H1 (cell line): ENCODE measurements at regions not wholly inside any gene's neighbourhood (a gene's known extent, or its start where the extent isn't known, plus 50 kb on each side); places are given as distances from the start of the nearest gene placed in this dataset.

Experiments
- CTCF ChIA-PET: fragments of 300-600 bp; sonication (Branson Sonifier 250); formaldehyde crosslinking; loops from one replicate; lab custom pipeline; 2021; ENCODE audit not compliant: partially characterized antibody; lab: Charles Lee
- POLR2A ChIA-PET: fragments of 300-600 bp; sonication (Branson Sonifier 250); formaldehyde crosslinking; loops from one replicate; lab custom pipeline; 2021; ENCODE audit warnings: inconsistent platforms; ENCODE audit not compliant: partially characterized antibody; lab: Charles Lee
- DNase-seq, 2 experiments: peaks; one replicate each; pipeline versions ENCODE4 v3.0.0 to v3.0.0-alpha.2; 2010 to 2022; ENCODE audit warnings: low spot score in 2 of 2, low read depth in 1 of 2, mixed read lengths in 1 of 2
- FAIRE-seq: peaks from 2 replicates; lab custom pipeline; 2011; peaks lifted over from hg19 to GRCh38; lab: Jason Lieb, UNC
- H2AFZ ChIP-seq: 2 replicates; pipeline ENCODE4 v1.8.1; 2012; ENCODE audit warnings: low read length, inconsistent platforms
- H2AK5ac ChIP-seq: 2 replicates; pipeline ENCODE4 v1.6.1; 2013; ENCODE audit warnings: low read depth, low read length
- H2BK120ac ChIP-seq: replicated peaks from 2 replicates; pipeline ENCODE3; 2013; ENCODE audit warnings: low read depth, low read length, inconsistent platforms
- H2BK12ac ChIP-seq: 2 replicates; pipeline ENCODE4 v1.6.1; 2013; ENCODE audit warnings: low read depth, low read length
- H2BK15ac ChIP-seq: 2 replicates; pipeline ENCODE4 v1.6.1; 2013; ENCODE audit warnings: low read length
- H2BK20ac ChIP-seq: 2 replicates; pipeline ENCODE4 v1.6.1; 2013; ENCODE audit warnings: low read length
- H2BK5ac ChIP-seq: 2 replicates; pipeline ENCODE4 v1.6.1; 2013; ENCODE audit warnings: low read depth, low read length
- H3K14ac ChIP-seq: 2 replicates; pipeline ENCODE4 v1.6.1; 2013; ENCODE audit warnings: inconsistent platforms; ENCODE audit not compliant: insufficient read length
- H3K18ac ChIP-seq: 2 replicates; pipeline ENCODE4 v1.6.1; 2013; ENCODE audit warnings: low read length; ENCODE audit errors: extremely low read depth
- H3K23ac ChIP-seq: 2 replicates; pipeline ENCODE4 v1.6.1; 2013; ENCODE audit warnings: inconsistent platforms; ENCODE audit not compliant: insufficient read length
- H3K23me2 ChIP-seq: 2 replicates; pipeline ENCODE4 v1.6.1; 2013; ENCODE audit warnings: low read depth, low read length
- H3K27ac ChIP-seq: 2 replicates; pipeline ENCODE4 v1.6.1; 2011; ENCODE audit warnings: low read depth, low read length, inconsistent platforms
- H3K27me3 ChIP-seq, 4 experiments: replicated peaks in 1 of 4; 1 replicate in 1 of 4; 2 replicates in 3 of 4; pipeline versions ENCODE4 v1.6.1 to v1.8.1; 2011 to 2013; ENCODE audit warnings: low read length in 3 of 4, mild to moderate bottlenecking in 3 of 4, inconsistent platforms in 2 of 4, mixed read lengths in 2 of 4, moderate library complexity in 1 of 4; ENCODE audit not compliant: control insufficient read depth in 3 of 4, insufficient read depth in 3 of 4; ENCODE audit errors: extremely low read depth in 1 of 4
- H3K36me3 ChIP-seq, 4 experiments: 2 replicates each; pipeline versions ENCODE4 v1.6.1 to v1.8.1; 2011 to 2013; ENCODE audit warnings: mild to moderate bottlenecking in 4 of 4, low read length in 3 of 4, moderate library complexity in 2 of 4, control low read depth in 1 of 4, inconsistent platforms in 1 of 4; ENCODE audit not compliant: insufficient read depth in 4 of 4, control insufficient read depth in 2 of 4
- H3K4ac ChIP-seq: replicated peaks from 2 replicates; pipeline ENCODE3; 2013; ENCODE audit warnings: low read length, low read depth, mixed read lengths, inconsistent platforms; ENCODE audit not compliant: insufficient read length
- H3K4me1 ChIP-seq, 4 experiments: replicated peaks in 1 of 4; 1 replicate in 1 of 4; 2 replicates in 3 of 4; pipeline versions ENCODE4 v1.6.1 to v1.8.1; 2011 to 2013; ENCODE audit warnings: low read length in 3 of 4, inconsistent platforms in 2 of 4, mixed read lengths in 1 of 4; ENCODE audit not compliant: insufficient read depth in 4 of 4, control insufficient read depth in 3 of 4
- H3K4me2 ChIP-seq, 2 experiments: 2 replicates each; pipeline versions ENCODE4 v1.6.1 to v1.8.1; 2011 to 2013; ENCODE audit warnings: low read depth in 2 of 2, low read length in 2 of 2, control low read depth in 1 of 2, inconsistent platforms in 1 of 2, mild to moderate bottlenecking in 1 of 2; ENCODE audit not compliant: insufficient read depth in 1 of 2
- H3K4me3 ChIP-seq, 4 experiments: fragments of 200-600, 300-600 bp in 1 of 4; sonication (generic), shearing (Covaris generic), sonication (Bioruptor Twin) in 1 of 4; 2 replicates each; pipeline versions ENCODE4 v1.5.1 to v1.8.1; 2011 to 2016; ENCODE audit warnings: low read length in 4 of 4, low read depth in 3 of 4, control low read depth in 2 of 4, inconsistent platforms in 2 of 4, mild to moderate bottlenecking in 2 of 4, mixed read lengths in 1 of 4, moderate library complexity in 1 of 4; ENCODE audit not compliant: insufficient read depth in 2 of 4; ENCODE audit errors: extremely low read depth in 1 of 4
- H3K56ac ChIP-seq: replicated peaks from 2 replicates; pipeline ENCODE3; 2013; ENCODE audit warnings: low read depth, mild to moderate bottlenecking, mixed read lengths, low read length, inconsistent platforms; ENCODE audit not compliant: insufficient read length
- H3K79me1 ChIP-seq: 2 replicates; pipeline ENCODE4 v1.6.1; 2013; ENCODE audit warnings: low read depth, low read length, control low read depth
- H3K79me2 ChIP-seq, 2 experiments: 2 replicates each; pipeline versions ENCODE4 v1.6.1 to v1.8.1; 2012 to 2013; ENCODE audit warnings: low read length in 2 of 2, mild to moderate bottlenecking in 2 of 2, inconsistent platforms in 1 of 2; ENCODE audit not compliant: insufficient read depth in 2 of 2, control insufficient read depth in 1 of 2
- H3K9ac ChIP-seq, 4 experiments: replicated peaks in 1 of 4; 1 replicate in 1 of 4; 2 replicates in 3 of 4; pipeline versions ENCODE4 v1.6.1 to v1.8.1; 2011 to 2013; ENCODE audit warnings: low read depth in 3 of 4, low read length in 3 of 4, control low read depth in 2 of 4, mild to moderate bottlenecking in 2 of 4, moderate library complexity in 2 of 4, inconsistent platforms in 1 of 4; ENCODE audit errors: extremely low read depth in 1 of 4
- H3K9me3 ChIP-seq, 2 experiments: 2 replicates each; pipeline versions ENCODE4 v1.6.1 to v1.8.1; 2012 to 2013; ENCODE audit warnings: mild to moderate bottlenecking in 2 of 2, moderate library complexity in 2 of 2, control low read depth in 1 of 2, inconsistent platforms in 1 of 2, low read depth in 1 of 2, low read length in 1 of 2, mixed read lengths in 1 of 2; ENCODE audit not compliant: insufficient read depth in 2 of 2
- H4K20me1 ChIP-seq, 2 experiments: replicated peaks in 1 of 2; 2 replicates each; pipeline versions ENCODE3 to v1.8.1; 2011 to 2013; ENCODE audit warnings: inconsistent platforms in 2 of 2, low read length in 2 of 2, mild to moderate bottlenecking in 1 of 2; ENCODE audit not compliant: insufficient read depth in 2 of 2, control insufficient read depth in 1 of 2
- H4K5ac ChIP-seq: 2 replicates; pipeline ENCODE4 v1.6.1; 2013; ENCODE audit warnings: low read length, low read depth, mixed read lengths, inconsistent platforms; ENCODE audit not compliant: insufficient read length
- H4K8ac ChIP-seq: 2 replicates; pipeline ENCODE4 v1.8.0; 2013; ENCODE audit warnings: mild to moderate bottlenecking, moderate library complexity, low read length, inconsistent platforms; ENCODE audit not compliant: insufficient read depth; ENCODE audit errors: extremely low read depth
- H4K91ac ChIP-seq: replicated peaks from 2 replicates; pipeline ENCODE3; 2013; ENCODE audit warnings: low read length, mixed read lengths, inconsistent platforms; ENCODE audit not compliant: insufficient read length
- BCL11A ChIP-seq, 2 experiments: IDR thresholded peaks; one replicate each; pipeline ENCODE4 v1.6.1; 2011; ENCODE audit warnings: low read depth in 2 of 2, low read length in 2 of 2, mild to moderate bottlenecking in 2 of 2
- CBX5 ChIP-seq: fragments of 300-800, 300-1000 bp; sonication (generic); IDR thresholded peaks from 2 replicates; pipeline ENCODE4 v1.7.1; 2016; ENCODE audit warnings: antibody characterized with exemption, low read length, low read depth
- CHD2 ChIP-seq: IDR thresholded peaks from 2 replicates; pipeline ENCODE4 v1.6.1; 2012; ENCODE audit warnings: low read length, improper control_type of control experiment
- FOSL1 ChIP-seq: IDR thresholded peaks from 2 replicates; pipeline ENCODE4 v1.6.1; 2011; ENCODE audit warnings: mild to moderate bottlenecking, low read depth, low read length, moderate library complexity; ENCODE audit not compliant: insufficient read depth
- HDAC6 ChIP-seq: IDR thresholded peaks from one replicate; pipeline ENCODE4 v1.7.1; 2012; ENCODE audit warnings: low read depth, mild to moderate bottlenecking, inconsistent platforms, low read length, moderate library complexity
- JUN ChIP-seq: IDR thresholded peaks from 2 replicates; pipeline ENCODE4 v1.6.1; 2011; ENCODE audit warnings: low read depth, mild to moderate bottlenecking, improper control_type of control experiment, low read length
- KDM1A ChIP-seq: fragments of 200-600, 300-600 bp; sonication (generic); IDR thresholded peaks from 2 replicates; pipeline ENCODE4 v1.7.1; 2016; ENCODE audit warnings: mild to moderate bottlenecking, low read length, borderline replicate concordance
- MAFK ChIP-seq: IDR thresholded peaks from 2 replicates; pipeline ENCODE4 v1.6.1; 2012; ENCODE audit warnings: low read depth, mild to moderate bottlenecking, improper control_type of control experiment, low read length
- NANOG ChIP-seq: IDR thresholded peaks from 2 replicates; pipeline ENCODE4 v1.6.1; 2011; ENCODE audit warnings: low read length, low read depth, mild to moderate bottlenecking, inconsistent platforms; ENCODE audit not compliant: insufficient read depth, poor library complexity, severe bottlenecking
- POLR2AphosphoS5 ChIP-seq: IDR thresholded peaks from 2 replicates; pipeline ENCODE4 v1.6.1; 2011; ENCODE audit warnings: low read depth, low read length
- POU5F1 ChIP-seq: IDR thresholded peaks from 2 replicates; pipeline ENCODE4 v1.6.1; 2011; ENCODE audit warnings: low read depth, mild to moderate bottlenecking, low read length, moderate library complexity
- RBBP5 ChIP-seq: IDR thresholded peaks from 2 replicates; pipeline ENCODE4 v1.7.1; 2012; ENCODE audit warnings: low read depth, mild to moderate bottlenecking, inconsistent platforms, low read length, moderate library complexity, borderline replicate concordance
- SIN3A ChIP-seq, 2 experiments: IDR thresholded peaks in 1 of 2; conservative IDR thresholded peaks in 1 of 2; 2 replicates each; pipeline ENCODE4 v1.6.1; 2011 to 2012; ENCODE audit warnings: low read length in 2 of 2, improper control_type of control experiment in 1 of 2, low read depth in 1 of 2, mild to moderate bottlenecking in 1 of 2
- SIRT6 ChIP-seq: IDR thresholded peaks from one replicate; pipeline ENCODE4 v1.7.1; 2012; ENCODE audit warnings: low read length, inconsistent platforms
- SP1 ChIP-seq: IDR thresholded peaks from 2 replicates; pipeline ENCODE4 v1.6.1; 2011; ENCODE audit warnings: low read depth, low read length
- SRF ChIP-seq: IDR thresholded peaks from 2 replicates; pipeline ENCODE4 v1.6.1; 2011; ENCODE audit warnings: mild to moderate bottlenecking, low read depth, low read length, moderate library complexity
- WGBS, 2 experiments: shearing (Covaris generic) in 1 of 2; methylation state at CpG; one replicate each; pipeline versions ENCODE4 v1.1.6 to v1.1.7; 2013 to 2015; ENCODE audit warnings: low lambda C conversion rate in 2 of 2, mixed read lengths in 2 of 2, inconsistent platforms in 1 of 2, low coverage in 1 of 2, missing lambda C conversion rate in 1 of 2; ENCODE audit not compliant: insufficient replicate concordance in 2 of 2, insufficient coverage in 1 of 2, insufficient read length in 1 of 2; ENCODE audit errors: extremely low coverage in 1 of 2, missing lambda C conversion rate in 1 of 2; 5-methylcytosine and 5-hydroxymethylcytosine counted together

DNA sequence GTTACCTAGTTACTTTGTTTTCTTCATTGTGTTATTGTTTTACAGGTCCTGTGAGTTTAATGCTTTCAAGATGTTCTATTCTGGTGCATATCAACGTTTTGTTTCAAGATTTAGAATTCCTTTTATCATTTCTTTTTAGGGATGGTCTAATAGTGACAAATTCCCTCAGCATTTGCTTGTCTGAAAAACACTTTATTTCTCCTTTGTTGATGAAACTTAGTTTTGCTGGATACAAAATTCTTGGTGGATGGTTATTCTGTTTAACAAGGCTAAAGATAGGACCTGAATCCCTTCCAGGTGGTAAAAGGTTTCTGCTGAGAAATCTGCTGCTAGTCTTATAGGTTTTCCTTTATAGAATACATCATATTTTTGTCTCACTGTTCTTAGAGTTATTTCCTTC, 102.3 kb downstream of the RND3 start:
- DNase-seq (no peak), FAIRE-seq (no peak)
- Histone ChIP-seq H3K79me1 (no peaks in the 10 kb centered on the region), H2AFZ (no peak overlapping the region), H2BK20ac (no peak overlapping the region), H4K20me1 (no peaks in the 10 kb centered on the region), H3K36me3 (no peaks in the 10 kb centered on the region), H3K56ac (no peak overlapping the region), H4K91ac (no peak overlapping the region), H3K9ac (no peak overlapping the region), H3K9me3 (peaks cover 0 to 4% of the 10 kb centered on the region in 2 experiments; a peak in 1 of 4 replicates), H3K4me1 (no peaks in the 10 kb centered on the region), H3K79me2 (no peaks in the 10 kb centered on the region), H4K5ac (no peak overlapping the region), H3K23me2 (0 out of 2 replicates have a peak, but pooled peaks cover 1% of the 10 kb centered on the region), H3K23ac (no peak overlapping the region), H3K4me3 (no peak overlapping the region), H3K4me2 (no peak overlapping the region), H3K27ac (no peak overlapping the region), H3K27me3 (no peaks in the 10 kb centered on the region), H4K8ac (no peak overlapping the region), H2BK15ac (no peak overlapping the region), H3K18ac (no peak overlapping the region), H2BK120ac (no peak overlapping the region), H3K14ac (no peak overlapping the region), H3K4ac (no peak overlapping the region), H2BK5ac (no peak overlapping the region), H2BK12ac (no peak overlapping the region), H2AK5ac (no peak overlapping the region)
- ChIA-PET CTCF (no interaction called here), POLR2A (no interaction called here)
- WGBS, 2 experiments = 75% methylated on average over 1 of the region's 1 CpG; no CpG with 5 or more reads in 1 of the 2 experiments
- no peak for TF ChIP-seq BCL11A (IDR thresholded peaks at IDR 0.05; ENCODE audit: low read depth in 2 of 2, low read length in 2 of 2)
- TF ChIP-seq CBX5 = no peak
- TF ChIP-seq RBBP5 = no peak
- TF ChIP-seq KDM1A = no peak
- no peak for TF ChIP-seq FOSL1
- no peak for TF ChIP-seq HDAC6
- no peak for TF ChIP-seq JUN
- TF ChIP-seq POU5F1 = no peak
- TF ChIP-seq SP1 = no peak
- TF ChIP-seq POLR2AphosphoS5 = no peak
- TF ChIP-seq SRF = no peak
- TF ChIP-seq MAFK = no peak
- no peak for TF ChIP-seq SIN3A (conservative IDR thresholded peaks at IDR 0.05 in 1 of 2, IDR thresholded peaks at IDR 0.05 in 1 of 2; ENCODE audit: low read depth in 1 of 2, low read length in 2 of 2)
- no peak for TF ChIP-seq SIRT6
- no peak for TF ChIP-seq CHD2
- no peak for TF ChIP-seq NANOG
